ENCODE measurements at regions not wholly inside any gene's neighbourhood (a gene's known extent, or its start where the extent isn't known, plus 50 kb on each side); places are given as distances from the start of the nearest gene placed in this dataset.
"Not testable (repeated sequence)": the region's sequence is repeated elsewhere in the genome, so short reads cannot be mapped to it uniquely, and the experiment has no call there.

DNA sequence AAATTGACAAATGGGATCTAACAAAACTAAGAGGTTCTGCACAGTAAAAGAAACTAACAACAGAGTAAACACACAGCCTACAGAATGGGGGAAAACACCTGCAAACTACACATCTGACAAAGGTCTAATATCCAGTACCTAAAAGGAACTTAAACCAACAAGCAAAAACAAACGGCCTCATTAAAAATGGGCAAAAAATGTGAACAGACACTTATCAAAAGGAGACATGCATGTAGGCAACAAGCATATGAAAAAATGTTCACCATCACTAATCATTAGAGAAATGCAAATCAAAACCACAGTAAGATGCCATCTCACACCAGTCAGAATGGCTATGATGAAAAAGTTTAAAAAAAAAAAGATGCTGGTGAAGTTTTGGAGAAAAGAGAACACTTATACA lies 197.4 kb downstream of the KBTBD2 start:
- no peak for DNase-seq (ENCODE audit: low spot score)
- TF ChIP-seq, protein P1, sequence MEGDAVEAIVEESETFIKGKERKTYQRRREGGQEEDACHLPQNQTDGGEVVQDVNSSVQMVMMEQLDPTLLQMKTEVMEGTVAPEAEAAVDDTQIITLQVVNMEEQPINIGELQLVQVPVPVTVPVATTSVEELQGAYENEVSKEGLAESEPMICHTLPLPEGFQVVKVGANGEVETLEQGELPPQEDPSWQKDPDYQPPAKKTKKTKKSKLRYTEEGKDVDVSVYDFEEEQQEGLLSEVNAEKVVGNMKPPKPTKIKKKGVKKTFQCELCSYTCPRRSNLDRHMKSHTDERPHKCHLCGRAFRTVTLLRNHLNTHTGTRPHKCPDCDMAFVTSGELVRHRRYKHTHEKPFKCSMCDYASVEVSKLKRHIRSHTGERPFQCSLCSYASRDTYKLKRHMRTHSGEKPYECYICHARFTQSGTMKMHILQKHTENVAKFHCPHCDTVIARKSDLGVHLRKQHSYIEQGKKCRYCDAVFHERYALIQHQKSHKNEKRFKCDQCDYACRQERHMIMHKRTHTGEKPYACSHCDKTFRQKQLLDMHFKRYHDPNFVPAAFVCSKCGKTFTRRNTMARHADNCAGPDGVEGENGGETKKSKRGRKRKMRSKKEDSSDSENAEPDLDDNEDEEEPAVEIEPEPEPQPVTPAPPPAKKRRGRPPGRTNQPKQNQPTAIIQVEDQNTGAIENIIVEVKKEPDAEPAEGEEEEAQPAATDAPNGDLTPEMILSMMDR (IDR thresholded peaks at IDR 0.05; ENCODE audit: extremely low read depth, missing control alignments), result no peak

- DNase-seq (ENCODE audit: low spot score), result not testable (repeated sequence)
Observed at GRCh38 chr7:32691965-32692815, 196.9 kb downstream of the AVL9 start.

- DNase-seq (ENCODE audit: low spot score), result not testable (repeated sequence)
Observed at GRCh38 chr7:32688092-32688491, 192.8 kb downstream of the AVL9 start.

DNA sequence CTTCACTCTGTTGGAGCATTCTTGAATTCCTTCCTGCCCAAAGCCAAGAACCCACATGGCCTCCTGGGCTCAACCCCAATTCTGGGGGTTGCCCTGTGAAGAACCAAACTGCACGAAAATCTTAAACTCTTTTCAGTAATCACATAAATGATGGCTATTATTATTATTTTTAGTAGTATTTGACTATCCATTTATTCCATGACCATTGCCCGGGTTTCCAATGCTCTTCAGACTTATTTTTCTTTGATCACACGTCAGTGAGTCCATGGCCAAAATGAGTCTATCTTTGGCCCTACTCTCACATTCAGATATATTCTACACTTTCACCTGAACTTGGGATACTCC lies 185.9 kb downstream of the AVL9 start:
- TF ChIP-seq, protein P1 (IDR thresholded peaks at IDR 0.05; ENCODE audit: extremely low read depth, missing control alignments), result no peak
- DNase-seq (ENCODE audit: low spot score), result no peak

DNA sequence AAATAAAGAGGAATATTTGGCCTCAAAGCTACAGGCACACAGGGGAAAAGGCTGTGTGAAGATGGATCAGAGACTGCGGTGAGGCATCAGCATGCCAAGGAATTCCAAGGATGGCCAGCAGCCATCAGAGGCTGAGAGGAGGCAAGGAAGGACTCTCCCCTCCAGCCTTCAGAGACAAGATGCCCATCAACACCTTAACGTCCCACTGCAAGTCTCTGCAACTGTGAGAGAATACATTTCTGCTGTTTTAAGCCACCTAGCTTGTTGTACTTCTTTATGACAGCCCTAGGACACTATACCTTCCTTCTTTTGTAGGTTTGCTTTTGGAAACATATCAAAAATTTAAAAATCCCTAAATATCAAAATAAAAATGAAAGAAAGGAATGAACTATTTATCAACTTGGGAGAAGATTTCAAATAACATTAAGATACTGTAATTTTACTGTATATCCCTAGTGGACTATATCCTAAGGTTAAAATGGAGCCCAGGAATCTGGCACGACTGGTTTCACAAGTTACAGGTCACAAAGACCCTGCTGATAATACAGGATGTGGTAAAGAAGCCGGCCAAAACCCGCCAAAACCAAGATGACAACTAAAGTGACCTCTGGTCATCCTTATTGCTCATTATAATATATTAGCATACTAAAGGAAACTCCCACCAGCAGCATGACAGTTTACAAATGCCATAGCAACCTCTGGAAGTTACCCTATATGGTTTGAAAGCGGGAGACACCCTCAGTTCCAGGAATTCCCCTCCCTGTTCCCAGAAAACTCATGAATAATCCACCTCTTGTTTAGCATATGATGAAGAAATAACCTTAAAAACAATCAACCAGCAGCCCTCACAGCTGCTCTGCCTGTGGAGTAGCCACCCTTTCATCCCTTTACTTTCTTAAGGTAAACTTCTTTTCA lies 185.2 kb downstream of the AVL9 start:
- no peak for DNase-seq (ENCODE audit: low spot score)
- TF ChIP-seq, protein P1 (IDR thresholded peaks at IDR 0.05; ENCODE audit: extremely low read depth, missing control alignments), result no peak

- TF ChIP-seq, protein P1 (IDR thresholded peaks at IDR 0.05; ENCODE audit: extremely low read depth, missing control alignments), result no peak
- no peak for DNase-seq (ENCODE audit: low spot score)
Observed at GRCh38 chr7:32679192-32679591, 183.9 kb downstream of the AVL9 start.

DNA sequence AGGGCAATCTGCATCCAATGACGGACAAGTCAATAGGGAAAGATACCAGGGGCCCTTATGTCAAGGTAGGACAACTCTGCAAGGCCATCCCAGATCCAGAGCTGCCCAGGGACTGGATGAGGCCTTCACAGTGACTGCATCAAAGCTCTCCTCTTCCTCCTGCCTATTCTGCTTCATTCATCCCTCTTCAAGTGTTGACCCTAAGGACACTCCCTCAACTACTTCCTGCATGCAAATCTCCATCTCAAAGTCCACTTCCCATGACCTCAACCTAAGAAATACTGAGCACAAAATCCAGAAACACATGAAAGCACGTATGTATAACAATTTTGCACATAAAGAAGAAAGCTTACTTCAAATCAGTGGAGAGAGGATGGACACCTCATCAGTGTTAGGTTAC lies 182.3 kb downstream of the AVL9 start:
- no peak for DNase-seq (ENCODE audit: low spot score)
- TF ChIP-seq, protein P1 (IDR thresholded peaks at IDR 0.05; ENCODE audit: extremely low read depth, missing control alignments), result no peak

DNA sequence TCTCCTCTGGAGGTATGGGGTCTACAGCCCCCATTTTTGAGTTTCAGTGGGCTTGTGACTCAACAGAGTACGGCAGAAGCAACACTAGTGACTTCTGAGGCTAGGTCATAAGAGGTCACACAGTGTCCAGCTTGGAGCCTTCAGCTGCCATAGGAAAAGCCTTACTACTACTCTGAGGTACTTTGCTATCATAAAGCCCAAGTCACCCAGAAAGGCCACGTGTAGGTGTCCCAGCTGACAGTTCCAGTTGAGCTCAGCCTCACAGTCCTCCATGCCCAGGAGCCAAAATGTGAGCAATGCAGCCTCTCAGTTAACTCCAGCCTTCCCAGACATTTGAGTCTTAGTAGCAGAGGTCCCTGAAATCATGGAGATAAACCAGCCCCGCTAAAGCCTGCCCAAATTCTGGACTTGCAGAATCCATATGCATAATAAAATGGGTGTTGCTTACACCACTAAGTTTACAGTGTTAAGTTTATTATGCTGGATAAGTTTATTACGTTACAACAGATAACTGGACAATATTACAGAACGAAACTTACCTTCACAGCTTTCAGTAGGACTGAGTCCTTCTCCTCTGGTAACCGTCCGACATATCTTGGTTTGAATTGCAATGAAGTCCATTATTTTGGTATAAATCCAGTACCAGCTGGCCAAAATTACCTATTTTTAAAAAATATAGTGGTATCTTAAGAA lies 181.1 kb downstream of the AVL9 start:
- DNase-seq (ENCODE audit: low spot score), result no peak
- TF ChIP-seq, protein P1 (IDR thresholded peaks at IDR 0.05; ENCODE audit: extremely low read depth, missing control alignments), result no peak
